GM23338 (cell line): ENCODE measurements at regions not wholly inside any gene's neighbourhood (a gene's known extent, or its start where the extent isn't known, plus 50 kb on each side); places are given as distances from the start of the nearest gene placed in this dataset.

Source experiments
- ATAC-seq: fragments of 200-7000 bp; cut with Tn5 transposase; 3 replicates; pipeline ENCODE4 v1.9.1; 2020
- DNase-seq: peaks from one replicate; pipeline ENCODE4 v3.0.0-alpha.2; 2015; ENCODE audit warnings: low spot score
- H2AFZ ChIP-seq: fragments of 200-600 bp; sonication (generic); 2 replicates; pipeline ENCODE4 v1.8.0; 2016; ENCODE audit warnings: antibody characterized with exemption, mild to moderate bottlenecking, moderate library complexity
- H3F3A ChIP-seq: fragments of 200-600 bp; sonication (generic); replicated peaks from 2 replicates; pipeline ENCODE4 v1.8.0; 2017; ENCODE audit warnings: antibody characterized with exemption, mixed run types, low read depth
- H3K27ac ChIP-seq: fragments of 200-600 bp; sonication (generic); 2 replicates; pipeline ENCODE4 v1.6.1; 2016; ENCODE audit warnings: low read depth
- H3K27me3 ChIP-seq: fragments of 200-600 bp; sonication (generic); 2 replicates; pipeline ENCODE4 v1.8.0; 2016; ENCODE audit warnings: mild to moderate bottlenecking, mixed run types, moderate library complexity; ENCODE audit not compliant: insufficient read depth
- H3K36me3 ChIP-seq: fragments of 200-600 bp; sonication (generic); 2 replicates; pipeline ENCODE4 v1.8.0; 2016; ENCODE audit warnings: mild to moderate bottlenecking; ENCODE audit not compliant: insufficient read depth
- H3K4me1 ChIP-seq: fragments of 200-600 bp; sonication (generic); 2 replicates; pipeline ENCODE4 v1.8.0; 2016; ENCODE audit warnings: mild to moderate bottlenecking, moderate library complexity; ENCODE audit not compliant: insufficient read depth
- H3K4me2 ChIP-seq: fragments of 200-600 bp; sonication (generic); 2 replicates; pipeline ENCODE4 v1.7.1; 2017; ENCODE audit warnings: mixed run types
- H3K4me3 ChIP-seq: fragments of 200-600 bp; sonication (generic); 2 replicates; pipeline ENCODE4 v1.6.1; 2016; ENCODE audit warnings: mixed run types
- H3K79me2 ChIP-seq: fragments of 200-600 bp; sonication (generic); replicated peaks from 2 replicates; pipeline ENCODE4 v1.8.0; 2017; ENCODE audit warnings: mild to moderate bottlenecking; ENCODE audit not compliant: insufficient read depth
- H3K9me2 ChIP-seq: fragments of 200-600 bp; sonication (generic); 2 replicates; pipeline ENCODE4 v1.8.0; 2017; ENCODE audit not compliant: insufficient read depth
- H4K20me1 ChIP-seq: fragments of 200-600 bp; sonication (generic); replicated peaks from 2 replicates; pipeline ENCODE4 v1.8.0; 2017; ENCODE audit warnings: mild to moderate bottlenecking; ENCODE audit not compliant: insufficient read depth
- H3K27ac Mint-ChIP-seq: 2 replicates; pipeline ENCODE4 v1.8.0; 2020; ENCODE audit warnings: inconsistent platforms, mild to moderate bottlenecking, moderate library complexity, mixed read lengths
- H3K27me3 Mint-ChIP-seq: 3 replicates; pipeline ENCODE4 v1.8.0; 2022; ENCODE audit warnings: low read depth, mild to moderate bottlenecking, moderate library complexity, mixed read lengths, inconsistent platforms; ENCODE audit not compliant: insufficient read depth, poor library complexity
- H3K36me3 Mint-ChIP-seq: 3 replicates; pipeline ENCODE4 v1.8.0; 2021; ENCODE audit warnings: low read depth, mild to moderate bottlenecking, inconsistent platforms, moderate library complexity, mixed read lengths
- H3K4me1 Mint-ChIP-seq: 3 replicates; pipeline ENCODE4 v1.8.0; 2020; ENCODE audit warnings: mild to moderate bottlenecking, inconsistent platforms, mixed read lengths
- H3K4me3 Mint-ChIP-seq: 3 replicates; pipeline ENCODE4 v1.8.0; 2021; ENCODE audit warnings: moderate library complexity, mild to moderate bottlenecking, inconsistent platforms, mixed read lengths
- H3K9me3 Mint-ChIP-seq: 3 replicates; pipeline ENCODE4 v1.8.0; 2020; ENCODE audit warnings: moderate library complexity, mild to moderate bottlenecking, inconsistent platforms, mixed read lengths
- CREB1 ChIP-seq: fragments of 250-450 bp; sonication (Bioruptor Pico); IDR thresholded peaks from 2 replicates; pipeline ENCODE4 v1.5.0; 2020; ENCODE audit warnings: low read depth, mild to moderate bottlenecking, moderate library complexity
- CTCF ChIP-seq, 2 experiments: fragments of 200-600 bp in 1 of 2; sonication (generic) in 1 of 2; conservative IDR thresholded peaks; 2 replicates each; pipeline versions ENCODE4 v1.5.1 to v1.6.1; 2016 to 2017; ENCODE audit warnings: antibody characterized with exemption in 2 of 2, low read depth in 2 of 2, mild to moderate bottlenecking in 2 of 2, moderate library complexity in 1 of 2
- ETS1 ChIP-seq: IDR thresholded peaks from 2 replicates; pipeline ENCODE4 v1.6.1; 2016; ENCODE audit warnings: antibody characterized with exemption
- EZH2 ChIP-seq: fragments of 200-600 bp; sonication (generic); IDR thresholded peaks from one replicate; pipeline ENCODE4 v1.8.0; 2017; ENCODE audit warnings: antibody characterized with exemption, mild to moderate bottlenecking, low read depth; ENCODE audit not compliant: unreplicated experiment
- EZH2phosphoT487 ChIP-seq: fragments of 200-600 bp; sonication (generic); IDR thresholded peaks from one replicate; pipeline ENCODE4 v1.8.1; 2018; ENCODE audit warnings: antibody characterized with exemption; ENCODE audit not compliant: unreplicated experiment
- JUNB ChIP-seq: IDR thresholded peaks from one replicate; pipeline ENCODE4 v1.6.1; 2016; ENCODE audit warnings: antibody characterized with exemption; ENCODE audit not compliant: unreplicated experiment
- NANOG ChIP-seq: IDR thresholded peaks from 2 replicates; pipeline ENCODE4 v1.6.1; 2016; ENCODE audit warnings: antibody characterized with exemption, borderline replicate concordance
- REST ChIP-seq: IDR thresholded peaks from one replicate; pipeline ENCODE4 v1.6.1; 2018; ENCODE audit warnings: antibody characterized with exemption; ENCODE audit not compliant: unreplicated experiment
- STAT1 ChIP-seq: IDR thresholded peaks from one replicate; pipeline ENCODE4 v1.6.1; 2016; ENCODE audit warnings: antibody characterized with exemption; ENCODE audit not compliant: unreplicated experiment
- ZNF331 ChIP-seq: fragments of 250-450 bp; sonication (Bioruptor Pico); IDR thresholded peaks from 2 replicates; pipeline ENCODE4 v1.5.0; 2020; ENCODE audit warnings: low read depth, mild to moderate bottlenecking, moderate library complexity

GRCh38 chr16:80377096-80377956, 163.5 kb upstream of the DYNLRB2 start (continued):
- TF ChIP-seq CTCF (conservative IDR thresholded peaks at IDR 0.05; ENCODE audit: low read depth in 2 of 2) (no peak), ZNF331 (CRISPR knock-in tag) (no peak), NANOG (no peak), JUNB (no peak), CREB1 (CRISPR knock-in tag) (no peak), ETS1 (no peak), REST (no peak), STAT1 (no peak), EZH2 (no peak)

GRCh38 chr16:80375973-80376372, 164.8 kb upstream of the DYNLRB2 start:
- Histone ChIP-seq H4K20me1 (no peaks in the 10 kb centered on the region), H3K36me3 (no peaks in the 10 kb centered on the region), H3K4me1 (no peaks in the 10 kb centered on the region; the same call in 1 of the 2 replicates), H3K27ac (no peak overlapping the region), H2AFZ (no peak overlapping the region), H3K9me2 (0 out of 2 replicates have a peak, but pooled peaks cover 7% of the 10 kb centered on the region), H3K79me2 (no peaks in the 10 kb centered on the region), H3K4me2 (no peak overlapping the region), H3K27me3 (no peaks in the 10 kb centered on the region), H3F3A (no peaks in the 10 kb centered on the region), H3K4me3 (no peak overlapping the region)
- peaks cover 15% of the 10 kb centered on the region for H3K9me3 Mint-ChIP-seq
- peaks cover 6% of the 10 kb centered on the region; the same call in 2 of the 3 replicates for H3K36me3 Mint-ChIP-seq
- H3K4me1 Mint-ChIP-seq = peaks cover 4% of the 10 kb centered on the region; the same call in 1 of the 3 replicates
- H3K27ac Mint-ChIP-seq = no peak overlapping the region
- peaks cover 4% of the 10 kb centered on the region for H3K27me3 Mint-ChIP-seq
- DNase-seq (no peak), ATAC-seq (no peak)
- H3K4me3 Mint-ChIP-seq = no peak overlapping the region
- no peak for TF ChIP-seq EZH2phosphoT487
- TF ChIP-seq JUNB = no peak
- TF ChIP-seq NANOG = no peak
- TF ChIP-seq ETS1 = no peak
- TF ChIP-seq CREB1 (CRISPR knock-in tag) = no peak
- no peak for TF ChIP-seq ZNF331 (CRISPR knock-in tag)
- TF ChIP-seq CTCF (conservative IDR thresholded peaks at IDR 0.05; ENCODE audit: low read depth in 2 of 2) = no peak
